HG02981 (cell line): ENCODE measurements at regions not wholly inside any gene's neighbourhood (a gene's known extent, or its start where the extent isn't known, plus 50 kb on each side); places are given as distances from the start of the nearest gene placed in this dataset.

Experiments used
- ATAC-seq: cut with Tn5 transposase; IDR thresholded peaks from one replicate; pipeline ENCODE4 v1.9.1; 2021; ENCODE audit warnings: mild to moderate bottlenecking, moderate library complexity; ENCODE audit not compliant: unreplicated experiment

DNA sequence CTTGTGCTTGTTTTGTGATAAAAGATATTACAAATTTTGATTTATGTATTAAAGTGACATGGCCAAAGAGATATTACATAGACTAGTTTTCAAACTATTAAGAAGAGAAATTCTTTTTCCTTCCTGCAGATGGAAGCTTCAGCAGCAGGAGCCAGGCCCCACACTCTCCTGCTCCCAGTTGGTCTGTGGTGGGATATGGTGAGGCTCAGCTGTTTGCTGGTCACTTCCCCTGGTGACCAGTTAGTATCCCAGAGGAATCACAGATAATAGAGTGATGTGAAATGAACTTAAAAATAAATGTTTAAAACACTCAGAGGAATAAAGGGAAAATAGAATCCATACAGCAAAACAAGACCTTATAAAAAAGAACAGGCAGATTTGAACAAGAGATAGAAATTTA is 154.7 kb downstream of the KTN1 start:
- no peak for ATAC-seq

DNA sequence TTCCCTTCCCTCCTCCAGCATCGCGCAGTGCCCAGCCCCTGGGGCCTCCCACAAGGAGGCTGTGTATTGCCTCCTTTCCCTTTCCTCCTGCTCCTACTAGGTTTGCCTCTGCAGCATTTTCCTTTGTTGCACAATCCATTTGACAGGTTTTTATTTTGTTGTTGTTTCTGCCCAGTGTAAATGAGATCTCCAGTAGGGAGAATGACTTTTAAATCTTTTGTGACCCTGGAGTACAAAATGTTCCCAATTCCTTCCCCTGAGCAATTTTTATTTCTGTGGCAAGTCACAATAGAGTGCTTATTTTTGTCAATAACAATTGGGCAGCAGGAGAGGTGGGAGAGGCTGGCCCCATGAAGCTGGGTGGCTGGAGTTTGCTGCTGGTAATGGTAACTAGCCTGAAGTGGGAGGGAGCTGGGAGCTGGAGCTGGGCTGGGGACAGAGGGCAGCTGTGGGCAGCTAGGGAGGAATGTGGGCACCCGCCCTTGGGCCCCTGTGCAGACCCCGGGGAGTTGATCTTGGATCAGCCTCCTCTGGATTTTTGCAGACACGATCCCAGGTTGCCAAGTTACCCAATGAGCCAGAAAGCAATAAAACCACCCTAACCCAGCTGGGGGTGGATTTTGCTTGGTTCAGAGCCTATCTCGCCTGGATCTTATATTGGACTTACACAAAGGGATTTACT is 160.1 kb downstream of the KTN1 start:
- no peak for ATAC-seq

DNA sequence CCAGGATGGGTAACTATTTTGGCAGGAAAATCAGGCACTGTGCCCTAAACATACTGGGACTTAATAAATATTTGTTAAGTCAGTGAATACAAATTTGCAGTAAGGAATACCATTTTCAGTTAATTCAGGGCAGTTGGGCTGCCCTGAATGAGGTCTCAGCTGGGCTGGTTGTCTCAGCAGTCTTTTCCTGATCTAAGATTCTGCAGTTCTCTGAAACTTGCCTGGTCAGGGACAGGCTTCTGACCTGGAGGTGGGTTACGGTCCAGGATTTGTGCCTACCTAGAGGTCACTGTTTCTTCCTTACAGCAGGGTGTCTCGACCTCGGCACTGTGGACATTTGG is 160.6 kb downstream of the KTN1 start:
- no peak for ATAC-seq

DNA sequence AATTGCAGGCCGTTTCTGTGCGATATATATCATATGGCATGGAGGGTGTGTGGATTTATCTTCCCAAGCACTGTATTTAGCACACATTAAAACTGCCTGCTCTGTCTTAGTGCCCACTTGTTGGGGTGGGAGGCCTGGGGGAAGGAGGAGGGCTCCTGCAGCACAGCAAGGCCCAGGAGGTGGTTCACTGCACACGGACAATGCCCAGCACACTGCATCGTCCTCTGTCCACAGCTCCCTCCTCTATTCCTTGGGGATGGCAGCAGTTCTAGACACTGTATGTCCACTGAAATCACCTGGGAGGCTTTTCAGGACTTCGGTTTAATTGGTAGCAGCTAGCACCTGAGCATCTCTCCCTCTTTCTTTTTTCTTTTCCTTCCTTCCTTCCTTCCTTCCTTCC is 161.2 kb downstream of the KTN1 start:
- ATAC-seq, result no peak

DNA sequence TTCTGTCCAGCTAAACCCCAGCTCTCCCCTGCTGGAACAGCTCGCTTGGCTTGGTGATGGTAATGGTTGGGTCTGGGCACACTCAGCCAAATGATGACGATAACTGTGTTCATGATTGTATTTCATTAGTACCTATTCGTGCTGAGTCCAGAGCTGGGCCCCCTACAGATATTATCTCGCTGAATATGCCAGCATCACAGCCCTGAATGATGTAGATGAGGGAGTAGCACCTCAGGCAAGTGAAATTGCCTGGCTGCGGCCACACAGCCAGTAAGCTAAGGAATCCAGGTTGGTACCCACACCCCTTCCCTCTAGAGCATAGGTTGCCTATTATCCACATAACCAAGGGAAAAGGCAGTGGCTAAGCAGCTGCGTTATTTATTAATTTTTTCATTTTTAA is 163.5 kb downstream of the KTN1 start:
- ATAC-seq, result no peak

DNA sequence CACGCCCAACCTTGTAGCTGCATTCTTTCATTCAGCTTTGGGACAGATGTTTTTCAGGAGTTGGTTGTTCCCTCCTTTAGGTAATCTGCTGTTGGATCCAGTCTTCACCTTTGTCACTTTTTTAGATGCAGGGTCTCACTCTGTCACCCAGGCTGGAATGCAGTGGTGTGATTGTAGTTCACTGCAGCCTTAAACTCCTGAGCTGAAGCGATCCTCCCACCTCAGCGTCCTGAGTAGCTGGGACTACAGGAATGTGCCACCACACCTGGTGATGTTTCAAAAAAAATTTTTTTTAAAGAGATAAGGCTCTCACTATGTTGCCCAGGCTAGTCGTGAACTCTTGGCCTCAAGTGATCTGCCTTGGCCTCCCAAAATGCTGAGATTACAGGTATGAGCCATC is 164.3 kb downstream of the KTN1 start:
- no peak for ATAC-seq

DNA sequence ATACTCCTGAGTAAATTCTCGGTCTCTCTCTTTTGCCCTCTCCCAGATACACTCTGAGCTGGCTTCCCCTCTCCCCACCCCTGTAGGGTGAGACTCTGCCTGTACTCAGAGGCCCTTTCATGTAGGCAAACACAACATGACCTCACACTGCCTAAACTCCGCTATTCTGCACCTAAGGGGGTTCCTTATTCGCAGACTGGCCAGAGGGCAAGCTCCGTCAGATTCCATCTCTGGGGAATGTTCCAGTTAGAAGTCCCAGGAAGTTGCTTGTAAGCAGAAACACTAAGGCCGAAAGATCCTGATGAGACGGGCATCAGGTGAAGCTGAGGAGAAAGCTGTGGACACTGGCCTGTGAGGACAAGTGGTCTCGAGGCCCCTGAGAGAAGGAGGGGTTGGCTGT is 165.9 kb downstream of the KTN1 start:
- ATAC-seq, result no peak

DNA sequence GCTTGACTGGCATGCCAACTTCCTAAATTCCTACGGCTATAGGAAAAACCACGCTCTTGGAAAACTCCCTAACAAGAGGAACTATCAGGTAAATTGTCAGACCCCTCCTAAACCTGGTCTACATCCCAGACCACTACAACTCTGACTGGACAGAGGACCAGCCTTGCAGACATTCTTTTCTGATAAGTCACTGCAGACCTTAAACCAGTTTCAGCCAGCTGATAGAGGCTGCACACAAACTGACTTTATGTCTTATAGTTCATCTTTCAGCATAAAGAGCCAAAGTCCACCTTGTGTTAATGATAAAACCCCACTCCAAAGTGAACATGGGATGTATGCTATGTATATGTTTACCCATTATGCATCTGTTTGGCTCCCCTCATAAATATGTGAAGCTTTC is 166.6 kb downstream of the KTN1 start:
- ATAC-seq, result no peak

DNA sequence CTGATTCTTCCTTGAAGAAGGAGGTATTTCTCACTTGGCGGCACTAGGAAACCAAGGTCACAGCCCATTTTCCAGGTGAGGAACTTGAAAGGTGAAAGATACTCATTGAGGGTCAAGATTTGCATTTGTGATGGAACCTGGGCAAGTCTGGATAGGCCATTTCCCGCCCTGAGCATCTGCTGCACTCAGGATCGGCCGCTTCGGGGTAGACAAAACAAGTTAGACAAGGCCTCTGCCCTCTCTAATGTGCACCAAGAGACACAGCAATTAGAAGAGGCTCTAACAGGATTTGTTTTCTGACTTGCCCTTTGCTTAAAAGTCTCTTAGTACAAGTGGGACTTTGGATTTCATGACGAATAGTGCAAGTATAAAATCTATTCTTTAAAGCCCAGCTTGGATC is 167.2 kb downstream of the KTN1 start:
- no peak for ATAC-seq

DNA sequence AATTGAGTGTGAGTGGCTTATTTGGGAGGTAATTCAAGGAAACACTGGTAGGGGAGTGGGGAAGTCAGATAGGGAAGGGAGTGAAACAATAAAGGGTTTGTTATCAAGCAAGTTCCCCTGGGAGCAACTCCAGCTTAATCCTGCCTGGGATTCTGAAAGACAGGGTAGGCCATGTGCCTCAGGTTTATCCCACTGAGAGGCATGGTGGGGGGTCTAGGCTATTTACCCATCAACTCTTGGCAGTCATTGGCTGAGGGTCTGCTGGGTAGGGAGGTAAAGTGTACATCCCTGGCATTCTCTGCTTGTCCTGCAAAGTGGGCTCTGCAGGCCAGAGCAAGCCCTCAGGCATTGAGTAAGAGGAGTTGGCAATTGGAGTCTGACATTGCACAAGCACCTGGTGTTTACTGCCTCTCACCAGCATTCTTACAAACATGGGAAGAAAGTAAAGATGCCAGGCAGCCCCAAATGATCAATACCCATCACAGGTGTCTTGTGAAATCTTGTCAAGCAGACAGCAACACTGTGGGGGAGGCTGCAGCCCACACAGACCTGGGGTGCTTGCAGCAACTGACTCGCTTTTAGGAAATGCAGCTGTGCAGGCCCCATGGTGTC is 169.3 kb downstream of the KTN1 start:
- no peak for ATAC-seq

DNA sequence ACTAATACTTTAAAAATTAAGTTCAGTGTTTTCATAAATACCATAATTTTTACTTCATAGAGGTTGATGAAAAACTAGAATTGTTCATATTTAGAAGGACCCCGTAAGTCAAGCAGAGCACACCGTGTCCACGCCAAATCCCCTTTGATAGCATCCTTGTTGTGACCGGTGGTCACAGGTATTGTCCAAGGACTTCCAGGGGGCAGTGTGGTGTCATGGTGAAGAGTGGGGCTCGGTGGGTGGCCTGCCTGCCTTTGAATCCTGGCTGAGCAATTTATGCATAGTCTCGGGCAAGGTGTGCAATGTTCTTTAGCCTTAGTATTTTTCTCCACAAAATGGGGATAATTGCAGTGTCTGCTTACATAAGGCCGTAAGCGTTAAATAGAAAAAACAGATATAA is 169.9 kb downstream of the KTN1 start:
- ATAC-seq, result no peak

DNA sequence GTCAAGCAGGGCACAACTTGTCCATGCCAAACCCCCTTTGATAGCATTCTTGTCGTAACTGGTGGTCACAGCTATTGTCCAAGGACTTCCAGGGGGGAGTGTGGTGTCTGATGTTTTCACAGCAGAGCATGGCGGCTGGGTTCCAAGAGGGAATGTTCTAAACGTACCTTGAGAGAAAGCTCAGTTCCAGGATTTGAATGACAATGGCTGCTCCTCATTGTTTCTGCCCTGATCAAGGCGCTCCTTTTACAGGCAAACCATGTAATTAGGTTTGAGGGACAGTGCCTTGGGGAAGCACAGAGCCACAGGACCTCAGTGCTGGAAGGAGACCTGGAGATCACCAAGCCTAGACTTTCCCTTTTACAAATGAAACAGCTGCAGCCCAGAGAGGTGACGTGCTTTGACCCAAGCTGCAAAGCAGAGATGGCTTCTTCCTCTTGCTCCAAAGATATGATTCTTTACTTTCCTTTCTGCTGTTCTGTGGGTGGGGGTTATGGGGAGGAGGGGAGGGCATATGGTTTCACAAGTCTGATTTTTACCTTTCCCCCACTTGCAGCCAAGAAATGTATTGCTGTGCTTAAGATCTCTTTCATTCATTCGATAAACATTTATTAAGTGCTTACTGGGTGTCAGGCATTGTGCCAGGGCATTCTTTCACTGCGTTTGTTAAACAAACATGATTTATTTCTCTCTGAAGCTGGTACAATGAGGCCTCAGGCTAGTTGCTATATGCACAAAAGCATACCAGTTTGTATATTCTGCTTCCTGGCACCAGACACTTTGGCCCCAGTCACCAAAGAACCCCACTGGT is 172.8 kb downstream of the KTN1 start:
- ATAC-seq, result no peak

DNA sequence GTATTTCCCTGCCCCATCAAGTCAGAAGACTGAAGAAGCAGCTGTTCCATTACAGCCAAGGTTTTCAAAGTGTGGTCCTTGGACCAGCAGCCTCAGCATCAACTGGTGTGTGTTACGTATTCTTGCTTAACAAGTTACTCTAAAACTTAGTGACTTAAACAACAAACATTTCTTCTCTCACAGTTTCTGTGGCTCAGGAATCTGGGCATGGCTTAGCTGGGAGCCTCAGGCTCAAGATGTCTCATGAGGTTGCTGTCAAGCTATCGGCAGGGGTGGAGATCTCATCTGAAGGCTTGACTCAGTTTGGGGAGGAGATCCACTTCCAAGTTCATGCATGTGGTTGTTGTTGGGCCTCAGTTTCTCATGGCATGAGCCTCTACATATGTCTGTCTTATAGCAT is 174.5 kb downstream of the KTN1 start:
- no peak for ATAC-seq

DNA sequence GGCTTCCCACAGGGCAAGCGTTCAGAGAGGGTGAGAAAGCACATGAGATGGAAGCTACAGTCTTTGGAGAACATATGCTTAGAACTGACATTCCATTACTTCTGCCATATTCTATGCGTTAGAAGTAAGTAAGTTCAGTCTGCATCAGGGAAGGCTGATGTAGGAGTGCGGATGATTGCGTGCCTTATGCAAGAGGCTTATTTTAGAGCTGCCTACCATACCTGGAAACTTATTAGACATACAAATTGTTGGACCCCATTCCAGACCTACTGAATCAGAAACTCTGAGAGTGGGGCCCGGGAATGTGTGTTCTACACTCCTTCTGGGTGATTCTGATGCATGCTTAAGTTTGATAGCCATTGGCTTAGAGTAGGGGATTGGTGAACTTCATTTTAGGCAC is 174.9 kb downstream of the KTN1 start:
- no peak for ATAC-seq

DNA sequence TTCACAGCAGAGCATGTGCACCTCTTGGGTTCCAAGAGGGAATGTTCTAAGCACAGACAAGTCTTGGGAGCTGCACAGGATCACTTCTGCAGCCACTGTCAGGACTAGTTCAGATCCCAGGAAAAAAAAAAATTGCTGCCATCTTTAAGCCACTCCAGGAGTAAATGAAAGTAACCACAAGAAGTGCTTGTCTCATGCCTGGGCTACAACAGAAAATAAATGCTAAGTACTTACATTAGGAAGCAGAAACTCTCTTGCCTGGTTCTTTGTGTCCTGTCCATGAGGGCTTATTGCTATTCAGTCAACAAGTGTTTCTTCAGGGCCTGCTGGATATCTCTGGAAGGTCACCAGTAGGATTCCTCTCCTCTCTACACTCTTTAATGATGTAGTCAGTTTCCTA is 176.1 kb downstream of the KTN1 start:
- no peak for ATAC-seq

DNA sequence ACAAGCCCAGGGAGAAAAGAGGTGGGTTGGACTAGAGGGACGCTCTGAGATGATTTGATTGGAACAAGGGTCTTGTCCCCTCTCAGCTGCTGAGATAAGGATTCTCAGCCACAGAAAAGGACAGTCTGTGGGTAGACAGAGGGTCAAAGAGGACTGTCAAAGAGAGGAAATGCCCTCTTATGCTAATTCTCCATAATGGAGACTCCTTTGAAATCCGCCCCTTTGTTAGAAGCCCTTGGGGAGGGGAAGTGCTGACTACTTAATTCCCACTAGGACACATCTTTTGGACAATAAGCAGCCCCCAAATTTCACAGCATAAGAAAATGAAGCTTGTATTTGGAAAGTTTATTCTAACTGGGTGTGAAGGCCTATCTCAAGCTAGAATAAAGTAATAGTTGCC is 176.6 kb downstream of the KTN1 start:
- ATAC-seq, result no peak

DNA sequence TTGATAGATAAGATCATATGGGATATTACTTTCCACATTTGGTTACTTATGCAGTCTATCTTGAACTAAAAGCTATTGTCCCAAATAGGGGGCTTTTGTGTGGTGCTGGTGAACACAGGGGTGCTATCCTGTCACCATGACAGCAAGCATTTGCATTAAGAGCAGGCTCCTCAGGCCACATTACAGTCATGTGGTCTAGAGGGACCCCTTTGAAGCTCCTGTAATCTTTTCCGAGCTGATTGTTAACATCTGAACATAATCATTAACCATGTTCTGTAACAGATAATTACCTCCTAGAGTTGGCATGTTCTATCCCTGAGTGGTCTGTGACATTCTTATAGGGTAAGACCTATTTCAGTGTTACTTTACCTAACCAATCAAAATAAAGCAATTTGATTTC is 178.8 kb downstream of the KTN1 start:
- no peak for ATAC-seq

DNA sequence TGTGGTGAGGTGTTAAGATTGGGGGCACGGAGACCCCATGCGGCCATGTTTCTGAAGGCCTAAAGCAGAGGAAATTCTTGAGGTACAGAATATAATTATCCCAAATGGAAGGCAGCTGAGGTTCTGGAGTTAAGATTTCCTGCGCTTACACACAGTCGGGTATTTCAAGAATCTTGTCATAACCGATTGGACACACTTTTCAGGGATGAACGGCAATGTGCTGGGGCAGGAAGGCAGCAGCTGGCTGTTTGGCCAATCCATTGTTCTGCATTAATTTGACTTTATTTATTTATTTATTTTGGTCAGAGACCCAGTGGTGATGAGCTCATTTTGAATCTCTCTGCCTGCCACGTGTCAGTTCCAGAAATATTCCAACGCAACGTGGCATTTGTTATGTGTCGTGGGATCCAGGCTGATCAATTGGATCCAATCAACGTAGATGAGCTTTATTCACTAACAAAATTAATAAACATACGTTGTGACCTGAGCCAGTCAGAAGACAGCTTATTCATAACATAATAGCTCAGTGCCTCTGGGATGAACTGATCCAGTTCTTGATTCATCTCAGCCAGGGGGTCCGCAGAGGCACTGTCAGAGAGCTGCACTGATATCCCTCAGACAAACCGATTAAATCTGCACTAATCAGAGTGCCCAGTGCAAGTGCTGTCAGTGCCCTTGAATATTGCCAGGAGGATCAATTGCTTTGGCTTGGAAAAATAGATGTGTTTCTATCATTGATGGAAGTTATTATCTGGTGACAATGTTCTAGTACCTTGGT is 181.0 kb downstream of the KTN1 start:
- ATAC-seq, result no peak

DNA sequence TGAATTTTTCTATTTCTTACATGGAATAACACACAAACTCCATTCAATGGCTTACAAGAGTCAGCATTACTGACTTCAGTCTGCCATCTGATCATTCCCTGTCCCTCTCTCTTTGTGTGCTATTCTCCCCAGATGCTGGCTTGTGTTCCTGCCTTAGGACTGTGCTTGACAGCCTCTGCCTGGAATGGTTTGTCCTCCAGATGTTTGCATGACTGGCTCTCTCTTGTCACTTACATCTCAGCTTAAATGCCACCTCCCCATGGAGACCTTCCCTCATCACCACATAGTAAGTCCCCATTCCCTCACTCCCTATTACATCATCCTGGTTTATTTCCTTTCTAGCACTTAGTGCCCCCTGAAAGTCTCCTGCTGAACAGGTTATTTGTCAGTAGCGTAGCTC is 181.6 kb downstream of the KTN1 start:
- no peak for ATAC-seq

DNA sequence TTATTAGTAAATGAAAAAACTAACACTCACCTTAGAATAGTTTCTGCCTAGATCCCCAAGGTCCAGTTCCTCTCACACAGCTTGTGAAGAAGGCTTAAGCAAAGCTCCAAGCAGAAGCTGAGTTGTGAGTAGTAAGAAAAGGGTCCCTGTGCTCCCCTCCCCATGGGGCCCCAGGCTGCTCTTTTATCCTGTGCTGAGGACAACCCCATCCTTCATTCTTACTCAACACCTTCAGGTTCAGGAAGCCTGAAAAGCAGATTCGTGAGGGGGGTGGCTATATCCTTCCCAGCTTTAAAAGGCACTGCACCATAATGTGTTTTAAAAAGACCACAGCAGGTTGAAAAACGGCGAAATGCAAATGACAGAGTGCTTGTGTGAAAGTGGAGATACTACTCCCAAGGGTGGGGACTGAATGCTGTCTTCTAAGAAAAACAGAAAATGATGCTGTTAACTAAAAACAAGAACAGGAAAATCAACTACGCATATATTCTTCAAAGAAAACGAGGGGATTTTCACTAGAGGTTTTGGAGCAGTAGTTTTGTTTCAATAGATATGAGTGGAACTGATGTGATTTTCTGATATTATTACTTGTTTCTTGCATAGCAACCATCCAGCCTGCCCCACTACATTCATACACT is 182.7 kb downstream of the KTN1 start:
- ATAC-seq, result no peak

DNA sequence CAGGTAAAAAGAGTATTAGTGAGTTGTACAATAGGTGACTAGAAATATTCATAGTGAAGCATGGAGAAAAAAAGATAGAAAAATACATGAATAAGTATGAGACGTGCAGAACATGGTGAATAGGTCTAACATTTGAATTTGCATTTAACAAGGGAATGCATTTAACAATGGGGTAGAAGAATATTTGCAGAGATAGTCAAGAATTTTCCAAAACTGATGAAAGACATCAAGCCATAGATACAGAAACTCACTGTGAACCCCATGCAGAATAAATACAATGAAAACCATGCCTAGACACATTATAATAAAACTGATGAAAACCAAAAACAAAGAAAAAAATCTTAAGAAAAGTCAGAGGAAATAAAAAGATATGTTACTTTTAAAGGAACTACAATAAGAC is 184.8 kb downstream of the KTN1 start:
- ATAC-seq, result no peak
